H1 (cell line): ENCODE measurements at regions not wholly inside any gene's neighbourhood (a gene's known extent, or its start where the extent isn't known, plus 50 kb on each side); places are given as distances from the start of the nearest gene placed in this dataset.

Source experiments
- CTCF ChIA-PET: fragments of 300-600 bp; sonication (Branson Sonifier 250); formaldehyde crosslinking; loops from one replicate; lab custom pipeline; 2021; ENCODE audit not compliant: partially characterized antibody; lab: Charles Lee
- POLR2A ChIA-PET: fragments of 300-600 bp; sonication (Branson Sonifier 250); formaldehyde crosslinking; loops from one replicate; lab custom pipeline; 2021; ENCODE audit warnings: inconsistent platforms; ENCODE audit not compliant: partially characterized antibody; lab: Charles Lee
- DNase-seq, 2 experiments: peaks; one replicate each; pipeline versions ENCODE4 v3.0.0 to v3.0.0-alpha.2; 2010 to 2022; ENCODE audit warnings: low spot score in 2 of 2, low read depth in 1 of 2, mixed read lengths in 1 of 2
- FAIRE-seq: peaks from 2 replicates; lab custom pipeline; 2011; peaks lifted over from hg19 to GRCh38; lab: Jason Lieb, UNC
- H2AFZ ChIP-seq: 2 replicates; pipeline ENCODE4 v1.8.1; 2012; ENCODE audit warnings: low read length, inconsistent platforms
- H2AK5ac ChIP-seq: 2 replicates; pipeline ENCODE4 v1.6.1; 2013; ENCODE audit warnings: low read depth, low read length
- H2BK120ac ChIP-seq: replicated peaks from 2 replicates; pipeline ENCODE3; 2013; ENCODE audit warnings: low read depth, low read length, inconsistent platforms
- H2BK12ac ChIP-seq: 2 replicates; pipeline ENCODE4 v1.6.1; 2013; ENCODE audit warnings: low read depth, low read length
- H2BK15ac ChIP-seq: 2 replicates; pipeline ENCODE4 v1.6.1; 2013; ENCODE audit warnings: low read length
- H2BK20ac ChIP-seq: 2 replicates; pipeline ENCODE4 v1.6.1; 2013; ENCODE audit warnings: low read length
- H2BK5ac ChIP-seq: 2 replicates; pipeline ENCODE4 v1.6.1; 2013; ENCODE audit warnings: low read depth, low read length
- H3K14ac ChIP-seq: 2 replicates; pipeline ENCODE4 v1.6.1; 2013; ENCODE audit warnings: inconsistent platforms; ENCODE audit not compliant: insufficient read length
- H3K18ac ChIP-seq: 2 replicates; pipeline ENCODE4 v1.6.1; 2013; ENCODE audit warnings: low read length; ENCODE audit errors: extremely low read depth
- H3K23ac ChIP-seq: 2 replicates; pipeline ENCODE4 v1.6.1; 2013; ENCODE audit warnings: inconsistent platforms; ENCODE audit not compliant: insufficient read length
- H3K23me2 ChIP-seq: 2 replicates; pipeline ENCODE4 v1.6.1; 2013; ENCODE audit warnings: low read depth, low read length
- H3K27ac ChIP-seq: 2 replicates; pipeline ENCODE4 v1.6.1; 2011; ENCODE audit warnings: low read depth, low read length, inconsistent platforms
- H3K27me3 ChIP-seq, 4 experiments: replicated peaks in 1 of 4; 1 replicate in 1 of 4; 2 replicates in 3 of 4; pipeline versions ENCODE4 v1.6.1 to v1.8.1; 2011 to 2013; ENCODE audit warnings: low read length in 3 of 4, mild to moderate bottlenecking in 3 of 4, inconsistent platforms in 2 of 4, mixed read lengths in 2 of 4, moderate library complexity in 1 of 4; ENCODE audit not compliant: control insufficient read depth in 3 of 4, insufficient read depth in 3 of 4; ENCODE audit errors: extremely low read depth in 1 of 4
- H3K36me3 ChIP-seq, 4 experiments: 2 replicates each; pipeline versions ENCODE4 v1.6.1 to v1.8.1; 2011 to 2013; ENCODE audit warnings: mild to moderate bottlenecking in 4 of 4, low read length in 3 of 4, moderate library complexity in 2 of 4, control low read depth in 1 of 4, inconsistent platforms in 1 of 4; ENCODE audit not compliant: insufficient read depth in 4 of 4, control insufficient read depth in 2 of 4
- H3K4ac ChIP-seq: replicated peaks from 2 replicates; pipeline ENCODE3; 2013; ENCODE audit warnings: low read length, low read depth, mixed read lengths, inconsistent platforms; ENCODE audit not compliant: insufficient read length
- H3K4me1 ChIP-seq, 4 experiments: replicated peaks in 1 of 4; 1 replicate in 1 of 4; 2 replicates in 3 of 4; pipeline versions ENCODE4 v1.6.1 to v1.8.1; 2011 to 2013; ENCODE audit warnings: low read length in 3 of 4, inconsistent platforms in 2 of 4, mixed read lengths in 1 of 4; ENCODE audit not compliant: insufficient read depth in 4 of 4, control insufficient read depth in 3 of 4
- H3K4me2 ChIP-seq, 2 experiments: 2 replicates each; pipeline versions ENCODE4 v1.6.1 to v1.8.1; 2011 to 2013; ENCODE audit warnings: low read depth in 2 of 2, low read length in 2 of 2, control low read depth in 1 of 2, inconsistent platforms in 1 of 2, mild to moderate bottlenecking in 1 of 2; ENCODE audit not compliant: insufficient read depth in 1 of 2
- H3K4me3 ChIP-seq, 4 experiments: fragments of 200-600, 300-600 bp in 1 of 4; sonication (generic), shearing (Covaris generic), sonication (Bioruptor Twin) in 1 of 4; 2 replicates each; pipeline versions ENCODE4 v1.5.1 to v1.8.1; 2011 to 2016; ENCODE audit warnings: low read length in 4 of 4, low read depth in 3 of 4, control low read depth in 2 of 4, inconsistent platforms in 2 of 4, mild to moderate bottlenecking in 2 of 4, mixed read lengths in 1 of 4, moderate library complexity in 1 of 4; ENCODE audit not compliant: insufficient read depth in 2 of 4; ENCODE audit errors: extremely low read depth in 1 of 4
- H3K56ac ChIP-seq: replicated peaks from 2 replicates; pipeline ENCODE3; 2013; ENCODE audit warnings: low read depth, mild to moderate bottlenecking, mixed read lengths, low read length, inconsistent platforms; ENCODE audit not compliant: insufficient read length
- H3K79me1 ChIP-seq: 2 replicates; pipeline ENCODE4 v1.6.1; 2013; ENCODE audit warnings: low read depth, low read length, control low read depth
- H3K79me2 ChIP-seq, 2 experiments: 2 replicates each; pipeline versions ENCODE4 v1.6.1 to v1.8.1; 2012 to 2013; ENCODE audit warnings: low read length in 2 of 2, mild to moderate bottlenecking in 2 of 2, inconsistent platforms in 1 of 2; ENCODE audit not compliant: insufficient read depth in 2 of 2, control insufficient read depth in 1 of 2
- H3K9ac ChIP-seq, 4 experiments: replicated peaks in 1 of 4; 1 replicate in 1 of 4; 2 replicates in 3 of 4; pipeline versions ENCODE4 v1.6.1 to v1.8.1; 2011 to 2013; ENCODE audit warnings: low read depth in 3 of 4, low read length in 3 of 4, control low read depth in 2 of 4, mild to moderate bottlenecking in 2 of 4, moderate library complexity in 2 of 4, inconsistent platforms in 1 of 4; ENCODE audit errors: extremely low read depth in 1 of 4
- H3K9me3 ChIP-seq, 2 experiments: 2 replicates each; pipeline versions ENCODE4 v1.6.1 to v1.8.1; 2012 to 2013; ENCODE audit warnings: mild to moderate bottlenecking in 2 of 2, moderate library complexity in 2 of 2, control low read depth in 1 of 2, inconsistent platforms in 1 of 2, low read depth in 1 of 2, low read length in 1 of 2, mixed read lengths in 1 of 2; ENCODE audit not compliant: insufficient read depth in 2 of 2
- H4K20me1 ChIP-seq, 2 experiments: replicated peaks in 1 of 2; 2 replicates each; pipeline versions ENCODE3 to v1.8.1; 2011 to 2013; ENCODE audit warnings: inconsistent platforms in 2 of 2, low read length in 2 of 2, mild to moderate bottlenecking in 1 of 2; ENCODE audit not compliant: insufficient read depth in 2 of 2, control insufficient read depth in 1 of 2
- H4K5ac ChIP-seq: 2 replicates; pipeline ENCODE4 v1.6.1; 2013; ENCODE audit warnings: low read length, low read depth, mixed read lengths, inconsistent platforms; ENCODE audit not compliant: insufficient read length
- H4K8ac ChIP-seq: 2 replicates; pipeline ENCODE4 v1.8.0; 2013; ENCODE audit warnings: mild to moderate bottlenecking, moderate library complexity, low read length, inconsistent platforms; ENCODE audit not compliant: insufficient read depth; ENCODE audit errors: extremely low read depth
- H4K91ac ChIP-seq: replicated peaks from 2 replicates; pipeline ENCODE3; 2013; ENCODE audit warnings: low read length, mixed read lengths, inconsistent platforms; ENCODE audit not compliant: insufficient read length
- SAP30 ChIP-seq: fragments of 300-600 bp; sonication (generic); IDR thresholded peaks from 2 replicates; pipeline ENCODE4 v1.7.1; 2012; ENCODE audit warnings: low read length, moderate library complexity, mild to moderate bottlenecking, inconsistent platforms; ENCODE audit not compliant: insufficient read depth, insufficient replicate concordance
- SP2 ChIP-seq: IDR thresholded peaks from 2 replicates; pipeline ENCODE4 v1.6.1; 2012; ENCODE audit warnings: mild to moderate bottlenecking, low read length, inconsistent platforms
- WGBS, 2 experiments: shearing (Covaris generic) in 1 of 2; methylation state at CpG; one replicate each; pipeline versions ENCODE4 v1.1.6 to v1.1.7; 2013 to 2015; ENCODE audit warnings: low lambda C conversion rate in 2 of 2, mixed read lengths in 2 of 2, inconsistent platforms in 1 of 2, low coverage in 1 of 2, missing lambda C conversion rate in 1 of 2; ENCODE audit not compliant: insufficient replicate concordance in 2 of 2, insufficient coverage in 1 of 2, insufficient read length in 1 of 2; ENCODE audit errors: extremely low coverage in 1 of 2, missing lambda C conversion rate in 1 of 2; 5-methylcytosine and 5-hydroxymethylcytosine counted together

GRCh38 chr22:49329636-49330035 is 498.0 kb downstream of the BRD1 start:
- H3K79me2 ChIP-seq = no peaks in the 10 kb centered on the region
- no peak overlapping the region for H4K8ac ChIP-seq
- H3K4me2 ChIP-seq = no peak overlapping the region
- DNase-seq (no peak), FAIRE-seq (no peak)
- CTCF ChIA-PET = no interaction called here
- H4K91ac ChIP-seq = no peak overlapping the region
- H3K23ac ChIP-seq = no peak overlapping the region
- no peak overlapping the region for H3K18ac ChIP-seq
- no peak overlapping the region for H2BK120ac ChIP-seq
- no peak overlapping the region for H3K14ac ChIP-seq
- no peak overlapping the region for H4K5ac ChIP-seq
- H3K9ac ChIP-seq = no peak overlapping the region
- no peak overlapping the region for H3K27ac ChIP-seq
- no peak overlapping the region for H3K56ac ChIP-seq
- no peak overlapping the region for H2BK5ac ChIP-seq
- no peak overlapping the region for H2BK20ac ChIP-seq
- H2AFZ ChIP-seq = no peak overlapping the region
- H4K20me1 ChIP-seq = no peaks in the 10 kb centered on the region
- TF ChIP-seq SP2 = no peak
- no peak for TF ChIP-seq SAP30
- H3K4me3 ChIP-seq = no peak overlapping the region
- no peak overlapping the region for H2AK5ac ChIP-seq
- no peak overlapping the region for H3K4ac ChIP-seq
- peaks cover 0 to 3% (median under 1%) of the 10 kb centered on the region in 4 experiments; a peak in 4 of 7 replicates for H3K4me1 ChIP-seq
- no peaks in the 10 kb centered on the region for H3K23me2 ChIP-seq
- H3K36me3 ChIP-seq = no peaks in the 10 kb centered on the region
- no peaks in the 10 kb centered on the region for H3K27me3 ChIP-seq
- POLR2A ChIA-PET = no interaction called here
- no peak overlapping the region for H2BK15ac ChIP-seq
- WGBS, 2 experiments = 86% methylated on average over 5 of the region's 5 CpGs; no CpG with 5 or more reads in 1 of the 2 experiments
- H3K9me3 ChIP-seq = no peaks in the 10 kb centered on the region; a peak in 1 of 4 replicates
- H2BK12ac ChIP-seq = no peak overlapping the region
- H3K79me1 ChIP-seq = no peaks in the 10 kb centered on the region
